M059J (cell line): ENCODE measurements at regions not wholly inside any gene's neighbourhood (a gene's known extent, or its start where the extent isn't known, plus 50 kb on each side); places are given as distances from the start of the nearest gene placed in this dataset.
A peak's percentile ranks its signal among the peaks of the same experiment; 100 is the strongest.

Source experiments
- DNase-seq: peaks from one replicate; pipeline ENCODE4 v3.0.0-alpha.2; 2012; ENCODE audit warnings: low read depth

- DNase-seq = no peak
Observed at GRCh38 chr12:53803194-53803593, 51.4 kb upstream of the CISTR start.

- DNase-seq = no peak
Observed at GRCh38 chr12:53803703-53804102, 51.9 kb upstream of the CISTR start.

GRCh38 chr12:53804429-53804828 is 52.6 kb upstream of the CISTR start:
- no peak for DNase-seq

GRCh38 chr12:53805067-53805466 is 53.3 kb upstream of the CISTR start:
- DNase-seq = no peak

GRCh38 chr12:53805791-53806190 is 54.0 kb upstream of the CISTR start:
- peak; percentile 42 for DNase-seq

GRCh38 chr12:53806721-53807120 is 54.9 kb upstream of the CISTR start:
- DNase-seq = peak; percentile 85

GRCh38 chr12:53807322-53807860 is 55.6 kb upstream of the CISTR start:
- no peak for DNase-seq

GRCh38 chr12:53808023-53808705 is 56.4 kb upstream of the CISTR start:
- DNase-seq = no peak

GRCh38 chr12:53809005-53809404 is 57.2 kb upstream of the CISTR start:
- DNase-seq = no peak

- no peak for DNase-seq
Observed at GRCh38 chr12:53810950-53811349, 59.2 kb upstream of the CISTR start.

- DNase-seq = peak; percentile 85
Observed at GRCh38 chr12:53811606-53812005, 59.8 kb upstream of the CISTR start.

GRCh38 chr12:53816360-53817020 is 64.7 kb upstream of the CISTR start:
- no peak for DNase-seq

GRCh38 chr12:53817021-53817389 is 65.2 kb upstream of the CISTR start:
- peak; percentile 16 for DNase-seq

- peak; percentile 89 for DNase-seq
Observed at GRCh38 chr12:53820514-53821306, 68.9 kb upstream of the CISTR start.

GRCh38 chr12:53824001-53824712 is 72.4 kb upstream of the CISTR start:
- DNase-seq = no peak

GRCh38 chr12:53825246-53826081 is 73.7 kb upstream of the CISTR start:
- peak; percentile 98 for DNase-seq

- no peak for DNase-seq
Observed at GRCh38 chr12:53827306-53827705, 75.5 kb upstream of the CISTR start.

GRCh38 chr12:53828598-53828997 is 76.8 kb upstream of the CISTR start:
- DNase-seq = peak; percentile 20

GRCh38 chr12:53829130-53829819 is 77.5 kb upstream of the CISTR start:
- no peak for DNase-seq

- DNase-seq = peak; percentile 24
Observed at GRCh38 chr12:53830631-53831030, 78.9 kb upstream of the CISTR start.
